Neural progenitor cell (in vitro differentiated cells): ENCODE measurements at regions not wholly inside any gene's neighbourhood (a gene's known extent, or its start where the extent isn't known, plus 50 kb on each side); places are given as distances from the start of the nearest gene placed in this dataset.

Source experiments
- CTCF ChIP-seq: fragments of 200-600 bp; sonication (generic); IDR thresholded peaks from 2 replicates; pipeline ENCODE4 v1.5.1; 2017; ENCODE audit warnings: antibody characterized with exemption, mild to moderate bottlenecking
- EZH2 ChIP-seq: fragments of 200-600 bp; sonication (generic); IDR thresholded peaks from 2 replicates; pipeline ENCODE4 v1.6.1; 2017; ENCODE audit warnings: antibody characterized with exemption, mild to moderate bottlenecking, moderate library complexity

- no peak for TF ChIP-seq CTCF
- TF ChIP-seq EZH2 = no peak
Measured at GRCh38 chr5:159765760-159766517, 150.3 kb upstream of the ADRA1B start.
